Peyer's patch (tissue), 4 donors: ENCODE measurements at regions not wholly inside any gene's neighbourhood (a gene's known extent, or its start where the extent isn't known, plus 50 kb on each side); places are given as distances from the start of the nearest gene placed in this dataset.

Source experiments
- CTCF ChIP-seq, 6 experiments: fragments of 450-650 bp in 4 of 6; fragments of 200-600 bp in 2 of 6; sonication (generic) in 1 of 6; IDR thresholded peaks; one replicate each; pipeline ENCODE4 v1.5.1; 2017 to 2019; ENCODE audit warnings: antibody characterized with exemption in 6 of 6, mild to moderate bottlenecking in 3 of 6, moderate library complexity in 1 of 6
- POLR2A ChIP-seq, 2 donors: fragments of 450-650 bp; IDR thresholded peaks; one replicate each; pipeline ENCODE4 v1.5.1; 2017; ENCODE audit warnings: antibody characterized with exemption in 2 of 2, mild to moderate bottlenecking in 2 of 2, moderate library complexity in 2 of 2

- TF ChIP-seq CTCF (IDR thresholded peaks at IDR 0.05): no peak
- no peak for TF ChIP-seq POLR2A (IDR thresholded peaks at IDR 0.05)
Observed at GRCh38 chr5:58041884-58042283, 418.0 kb downstream of the PLK2 start.
